ENCODE measurements at regions not wholly inside any gene's neighbourhood (a gene's known extent, or its start where the extent isn't known, plus 50 kb on each side); places are given as distances from the start of the nearest gene placed in this dataset.

GRCh38 chr7:16068183-16068582 is 353.2 kb downstream of the CRPPA start:
- no peaks in the 10 kb centered on the region for H3K9me3 Mint-ChIP-seq
- no peak overlapping the region for H3K4me3 ChIP-seq (ENCODE audit: low read depth, low read length)
- no peaks in the 10 kb centered on the region for H3K9me3 ChIP-seq (ENCODE audit: control insufficient read depth in 2 of 2, low read length in 2 of 2)
- no peaks in the 10 kb centered on the region for H3K27me3 ChIP-seq (ENCODE audit: control insufficient read depth, insufficient read depth, low read length)
- DNase-seq (no peak), ATAC-seq (ENCODE audit: low read depth in 2 of 2) (no peak)
- no peaks in the 10 kb centered on the region for H3K4me1 Mint-ChIP-seq
- no peaks in the 10 kb centered on the region for H3K36me3 Mint-ChIP-seq
- no peak overlapping the region for H3K27ac ChIP-seq (ENCODE audit: insufficient read depth, low read length, poor library complexity, severe bottlenecking)
- no peaks in the 10 kb centered on the region for H3K27me3 Mint-ChIP-seq
- H3K4me3 Mint-ChIP-seq, result no peak overlapping the region
- H3K36me3 ChIP-seq (ENCODE audit: control insufficient read depth, insufficient read depth, low read length), result no peaks in the 10 kb centered on the region
- no peak overlapping the region for H3K27ac Mint-ChIP-seq
- no peaks in the 10 kb centered on the region for H3K4me1 ChIP-seq (ENCODE audit: control insufficient read depth, insufficient read depth, low read length, poor library complexity, severe bottlenecking)

GRCh38 chr7:16067711-16068110 is 353.6 kb downstream of the CRPPA start:
- Mint-ChIP-seq H3K4me1 (no peaks in the 10 kb centered on the region), H3K9me3 (no peaks in the 10 kb centered on the region), H3K27ac (no peak overlapping the region), H3K27me3 (no peaks in the 10 kb centered on the region), H3K36me3 (no peaks in the 10 kb centered on the region), H3K4me3 (no peak overlapping the region)
- ATAC-seq (ENCODE audit: low read depth in 2 of 2), result no peak
- DNase-seq, result no peak
- no peaks in the 10 kb centered on the region for H3K36me3 ChIP-seq (ENCODE audit: control insufficient read depth, insufficient read depth, low read length)
- H3K27ac ChIP-seq (ENCODE audit: insufficient read depth, low read length, poor library complexity, severe bottlenecking), result no peak overlapping the region
- no peaks in the 10 kb centered on the region for H3K4me1 ChIP-seq (ENCODE audit: control insufficient read depth, insufficient read depth, low read length, poor library complexity, severe bottlenecking)
- H3K9me3 ChIP-seq (ENCODE audit: control insufficient read depth in 2 of 2, low read length in 2 of 2), result no peaks in the 10 kb centered on the region
- H3K27me3 ChIP-seq (ENCODE audit: control insufficient read depth, insufficient read depth, low read length), result no peaks in the 10 kb centered on the region
- H3K4me3 ChIP-seq (ENCODE audit: low read depth, low read length), result no peak overlapping the region

GRCh38 chr7:16066805-16067459 is 354.4 kb downstream of the CRPPA start:
- Mint-ChIP-seq H3K36me3 (no peaks in the 10 kb centered on the region), H3K4me3 (no peak overlapping the region), H3K27ac (no peak overlapping the region), H3K9me3 (no peaks in the 10 kb centered on the region), H3K4me1 (no peaks in the 10 kb centered on the region), H3K27me3 (no peaks in the 10 kb centered on the region)
- Histone ChIP-seq H3K9me3 (ENCODE audit: control insufficient read depth in 2 of 2, low read length in 2 of 2) (no peaks in the 10 kb centered on the region), H3K4me3 (ENCODE audit: low read depth, low read length) (no peak overlapping the region), H3K27me3 (ENCODE audit: control insufficient read depth, insufficient read depth, low read length) (no peaks in the 10 kb centered on the region), H3K4me1 (ENCODE audit: control insufficient read depth, insufficient read depth, low read length, poor library complexity, severe bottlenecking) (no peaks in the 10 kb centered on the region), H3K36me3 (ENCODE audit: control insufficient read depth, insufficient read depth, low read length) (no peaks in the 10 kb centered on the region), H3K27ac (ENCODE audit: insufficient read depth, low read length, poor library complexity, severe bottlenecking) (no peak overlapping the region)
- no peak for DNase-seq
- ATAC-seq (ENCODE audit: low read depth in 2 of 2), result no peak

GRCh38 chr7:16065939-16066338 is 355.4 kb downstream of the CRPPA start:
- no peak overlapping the region for H3K27ac Mint-ChIP-seq
- no peaks in the 10 kb centered on the region for H3K36me3 Mint-ChIP-seq
- no peaks in the 10 kb centered on the region for H3K27me3 ChIP-seq (ENCODE audit: control insufficient read depth, insufficient read depth, low read length)
- no peaks in the 10 kb centered on the region for H3K4me1 Mint-ChIP-seq
- peaks cover 0 to 3% (median 0%) of the 10 kb centered on the region in 7 donors for H3K9me3 Mint-ChIP-seq
- H3K9me3 ChIP-seq (ENCODE audit: control insufficient read depth in 2 of 2, low read length in 2 of 2), result no peaks in the 10 kb centered on the region
- H3K27me3 Mint-ChIP-seq, result no peaks in the 10 kb centered on the region
- no peak overlapping the region for H3K4me3 ChIP-seq (ENCODE audit: low read depth, low read length)
- H3K4me3 Mint-ChIP-seq, result no peak overlapping the region
- DNase-seq (no peak), ATAC-seq (ENCODE audit: low read depth in 2 of 2) (no peak)
- H3K36me3 ChIP-seq (ENCODE audit: control insufficient read depth, insufficient read depth, low read length), result no peaks in the 10 kb centered on the region
- no peaks in the 10 kb centered on the region for H3K4me1 ChIP-seq (ENCODE audit: control insufficient read depth, insufficient read depth, low read length, poor library complexity, severe bottlenecking)
- H3K27ac ChIP-seq (ENCODE audit: insufficient read depth, low read length, poor library complexity, severe bottlenecking), result no peak overlapping the region

GRCh38 chr7:16063716-16064675 is 357.3 kb downstream of the CRPPA start:
- H3K27ac Mint-ChIP-seq, result no peak overlapping the region
- H3K4me3 Mint-ChIP-seq, result no peak overlapping the region
- ATAC-seq (ENCODE audit: low read depth in 2 of 2), result no peak

GRCh38 chr7:16063221-16063620 is 358.1 kb downstream of the CRPPA start:
- H3K27me3 ChIP-seq (ENCODE audit: control insufficient read depth, insufficient read depth, low read length), result no peaks in the 10 kb centered on the region
- H3K4me3 ChIP-seq (ENCODE audit: low read depth, low read length), result no peak overlapping the region
- H3K36me3 ChIP-seq (ENCODE audit: control insufficient read depth, insufficient read depth, low read length), result no peaks in the 10 kb centered on the region
- Mint-ChIP-seq H3K27me3 (no peaks in the 10 kb centered on the region), H3K4me1 (no peaks in the 10 kb centered on the region), H3K36me3 (no peaks in the 10 kb centered on the region), H3K9me3 (peaks cover 0 to 4% (median 0%) of the 10 kb centered on the region in 7 donors), H3K27ac (no peak overlapping the region), H3K4me3 (no peak overlapping the region)
- ATAC-seq (ENCODE audit: low read depth in 2 of 2), result no peak
- no peaks in the 10 kb centered on the region for H3K9me3 ChIP-seq (ENCODE audit: control insufficient read depth in 2 of 2, low read length in 2 of 2)
- H3K4me1 ChIP-seq (ENCODE audit: control insufficient read depth, insufficient read depth, low read length, poor library complexity, severe bottlenecking), result no peaks in the 10 kb centered on the region
- no peak overlapping the region for H3K27ac ChIP-seq (ENCODE audit: insufficient read depth, low read length, poor library complexity, severe bottlenecking)
- DNase-seq, result no peak

More at GRCh38 chr7:16063716-16064675, 357.3 kb downstream of the CRPPA start:
- Histone ChIP-seq H3K36me3 (ENCODE audit: control insufficient read depth, insufficient read depth, low read length) (no peaks in the 10 kb centered on the region), H3K27me3 (ENCODE audit: control insufficient read depth, insufficient read depth, low read length) (no peaks in the 10 kb centered on the region), H3K9me3 (ENCODE audit: control insufficient read depth in 2 of 2, low read length in 2 of 2) (no peaks in the 10 kb centered on the region), H3K4me1 (ENCODE audit: control insufficient read depth, insufficient read depth, low read length, poor library complexity, severe bottlenecking) (no peaks in the 10 kb centered on the region), H3K27ac (ENCODE audit: insufficient read depth, low read length, poor library complexity, severe bottlenecking) (no peak overlapping the region), H3K4me3 (ENCODE audit: low read depth, low read length) (no peak overlapping the region)
- no peak for DNase-seq
- H3K4me1 Mint-ChIP-seq, result no peaks in the 10 kb centered on the region
- no peaks in the 10 kb centered on the region for H3K27me3 Mint-ChIP-seq
- no peaks in the 10 kb centered on the region for H3K36me3 Mint-ChIP-seq
- peaks cover 0 to 4% (median 0%) of the 10 kb centered on the region in 7 donors for H3K9me3 Mint-ChIP-seq

- Histone ChIP-seq H3K27me3 (ENCODE audit: control insufficient read depth, insufficient read depth, low read length) (no peaks in the 10 kb centered on the region), H3K27ac (ENCODE audit: insufficient read depth, low read length, poor library complexity, severe bottlenecking) (no peak overlapping the region), H3K4me1 (ENCODE audit: control insufficient read depth, insufficient read depth, low read length, poor library complexity, severe bottlenecking) (no peaks in the 10 kb centered on the region), H3K36me3 (ENCODE audit: control insufficient read depth, insufficient read depth, low read length) (no peaks in the 10 kb centered on the region), H3K9me3 (ENCODE audit: control insufficient read depth in 2 of 2, low read length in 2 of 2) (no peaks in the 10 kb centered on the region), H3K4me3 (ENCODE audit: low read depth, low read length) (no peak overlapping the region)
- no peaks in the 10 kb centered on the region for H3K27me3 Mint-ChIP-seq
- no peak for ATAC-seq (ENCODE audit: low read depth in 2 of 2)
- H3K36me3 Mint-ChIP-seq, result no peaks in the 10 kb centered on the region
- DNase-seq, result no peak
- H3K4me1 Mint-ChIP-seq, result no peaks in the 10 kb centered on the region
- H3K4me3 Mint-ChIP-seq, result no peak overlapping the region
- no peak overlapping the region for H3K27ac Mint-ChIP-seq
- peaks cover 0 to 4% (median 0%) of the 10 kb centered on the region in 7 donors for H3K9me3 Mint-ChIP-seq
These were observed 359.1 kb downstream of the CRPPA start for GRCh38 chr7:16062269-16062668.
